HUES64 (cell line): ENCODE measurements at regions not wholly inside any gene's neighbourhood (a gene's known extent, or its start where the extent isn't known, plus 50 kb on each side); places are given as distances from the start of the nearest gene placed in this dataset.

ENCODE experiments used
- H3K27ac ChIP-seq: 2 replicates; pipeline ENCODE4 v1.7.0; 2013; ENCODE audit warnings: low read depth, low read length, inconsistent platforms
- H3K27me3 ChIP-seq: 2 replicates; pipeline ENCODE4 v1.6.1; 2013; ENCODE audit warnings: mild to moderate bottlenecking, low read length; ENCODE audit not compliant: insufficient read depth
- H3K36me3 ChIP-seq: 2 replicates; pipeline ENCODE4 v1.6.1; 2013; ENCODE audit warnings: mild to moderate bottlenecking, low read length; ENCODE audit not compliant: insufficient read depth
- H3K4me1 ChIP-seq: 2 replicates; pipeline ENCODE4 v1.6.1; 2013; ENCODE audit warnings: mild to moderate bottlenecking, low read length, moderate library complexity; ENCODE audit not compliant: insufficient read depth
- H3K4me3 ChIP-seq: 2 replicates; pipeline ENCODE4 v1.5.1; 2013; ENCODE audit warnings: mild to moderate bottlenecking, low read length, moderate library complexity
- H3K9ac ChIP-seq: 2 replicates; pipeline ENCODE4 v1.6.1; 2013; ENCODE audit warnings: mild to moderate bottlenecking, low read depth, low read length
- H3K9me3 ChIP-seq: 2 replicates; pipeline ENCODE4 v1.6.1; 2013; ENCODE audit warnings: low read depth, low read length; ENCODE audit not compliant: insufficient read depth
- WGBS: fragments of 150-250, 120-280 bp; methylation state at CpG from one replicate; pipeline ENCODE4 v1.1.7; 2013; ENCODE audit warnings: missing lambda C conversion rate; 5-methylcytosine and 5-hydroxymethylcytosine counted together

GRCh38 chr16:52386694-52387093, 160.2 kb downstream of the TOX3 start:
- Histone ChIP-seq H3K9ac (no peak overlapping the region), H3K36me3 (no peaks in the 10 kb centered on the region), H3K4me1 (peaks cover 18% of the 10 kb centered on the region), H3K27ac (no peak overlapping the region), H3K4me3 (no peak overlapping the region), H3K9me3 (no peaks in the 10 kb centered on the region), H3K27me3 (no peaks in the 10 kb centered on the region)
- 96% methylated on average over 1 of the region's 3 CpGs for WGBS

- Histone ChIP-seq H3K27me3 (no peaks in the 10 kb centered on the region), H3K36me3 (no peaks in the 10 kb centered on the region), H3K4me1 (peaks cover 18% of the 10 kb centered on the region), H3K9me3 (no peaks in the 10 kb centered on the region), H3K9ac (no peak overlapping the region), H3K4me3 (no peak overlapping the region), H3K27ac (no peak overlapping the region)
- WGBS, result 94% methylated on average over 2 of the region's 2 CpGs
Measured at GRCh38 chr16:52384378-52384777, 162.6 kb downstream of the TOX3 start.

GRCh38 chr16:52383640-52384292, 163.2 kb downstream of the TOX3 start:
- Histone ChIP-seq H3K27me3 (no peaks in the 10 kb centered on the region), H3K4me1 (peaks cover 18% of the 10 kb centered on the region), H3K36me3 (no peaks in the 10 kb centered on the region), H3K27ac (no peak overlapping the region), H3K9ac (no peak overlapping the region), H3K9me3 (no peaks in the 10 kb centered on the region), H3K4me3 (no peak overlapping the region)
- WGBS, result 78% methylated on average over 3 of the region's 3 CpGs

- H3K9me3 ChIP-seq, result no peaks in the 10 kb centered on the region
- H3K4me1 ChIP-seq, result peaks cover 18% of the 10 kb centered on the region
- H3K9ac ChIP-seq, result no peak overlapping the region
- H3K27me3 ChIP-seq, result no peaks in the 10 kb centered on the region
- WGBS, result 50% methylated on average over 3 of the region's 3 CpGs
- no peak overlapping the region for H3K27ac ChIP-seq
- no peak overlapping the region for H3K4me3 ChIP-seq
- no peaks in the 10 kb centered on the region for H3K36me3 ChIP-seq
Measured at GRCh38 chr16:52383119-52383518, 163.8 kb downstream of the TOX3 start.

GRCh38 chr16:52379551-52379950, 167.4 kb downstream of the TOX3 start:
- Histone ChIP-seq H3K4me3 (no peak overlapping the region), H3K9ac (no peak overlapping the region), H3K27me3 (no peaks in the 10 kb centered on the region), H3K27ac (no peak overlapping the region), H3K36me3 (no peaks in the 10 kb centered on the region), H3K4me1 (peaks cover 18% of the 10 kb centered on the region), H3K9me3 (no peaks in the 10 kb centered on the region)
- 91% methylated on average over 1 of the region's 1 CpG for WGBS

- 97% methylated on average over 9 of the region's 9 CpGs for WGBS
- Histone ChIP-seq H3K9ac (no peak overlapping the region), H3K4me3 (no peak overlapping the region), H3K27me3 (no peaks in the 10 kb centered on the region), H3K4me1 (no peaks in the 10 kb centered on the region), H3K36me3 (no peaks in the 10 kb centered on the region), H3K27ac (no peak overlapping the region), H3K9me3 (no peaks in the 10 kb centered on the region)
Measured at GRCh38 chr16:52376676-52377280, 170.2 kb downstream of the TOX3 start.

GRCh38 chr16:52372313-52372712, 174.6 kb downstream of the TOX3 start:
- H3K9me3 ChIP-seq, result no peaks in the 10 kb centered on the region
- H3K36me3 ChIP-seq, result no peaks in the 10 kb centered on the region
- H3K4me3 ChIP-seq, result no peak overlapping the region
- no peak overlapping the region for H3K9ac ChIP-seq
- no peaks in the 10 kb centered on the region for H3K27me3 ChIP-seq
- no peak overlapping the region for H3K27ac ChIP-seq
- no peaks in the 10 kb centered on the region for H3K4me1 ChIP-seq

- no peak overlapping the region for H3K27ac ChIP-seq
- no peaks in the 10 kb centered on the region for H3K36me3 ChIP-seq
- H3K4me1 ChIP-seq, result no peaks in the 10 kb centered on the region
- H3K27me3 ChIP-seq, result no peaks in the 10 kb centered on the region
- H3K4me3 ChIP-seq, result no peak overlapping the region
- WGBS, result 88% methylated on average over 4 of the region's 4 CpGs
- H3K9me3 ChIP-seq, result no peaks in the 10 kb centered on the region
- H3K9ac ChIP-seq, result no peak overlapping the region
Measured at GRCh38 chr16:52368859-52369258, 178.1 kb downstream of the TOX3 start.

GRCh38 chr16:52367821-52368220, 179.1 kb downstream of the TOX3 start:
- H3K4me3 ChIP-seq, result no peak overlapping the region
- 87% methylated on average over 2 of the region's 2 CpGs for WGBS
- no peak overlapping the region for H3K27ac ChIP-seq
- no peaks in the 10 kb centered on the region for H3K4me1 ChIP-seq
- H3K27me3 ChIP-seq, result no peaks in the 10 kb centered on the region
- no peaks in the 10 kb centered on the region for H3K9me3 ChIP-seq
- H3K36me3 ChIP-seq, result no peaks in the 10 kb centered on the region
- no peak overlapping the region for H3K9ac ChIP-seq

- H3K4me1 ChIP-seq, result no peaks in the 10 kb centered on the region
- H3K27ac ChIP-seq, result no peak overlapping the region
- no peak overlapping the region for H3K4me3 ChIP-seq
- WGBS, result no CpG with 5 or more reads among the region's 1 CpG
- no peak overlapping the region for H3K9ac ChIP-seq
- H3K36me3 ChIP-seq, result no peaks in the 10 kb centered on the region
- H3K9me3 ChIP-seq, result no peaks in the 10 kb centered on the region
- H3K27me3 ChIP-seq, result no peaks in the 10 kb centered on the region
Measured at GRCh38 chr16:52366983-52367382, 180.0 kb downstream of the TOX3 start.

GRCh38 chr16:52364500-52364899, 182.4 kb downstream of the TOX3 start:
- Histone ChIP-seq H3K36me3 (no peaks in the 10 kb centered on the region), H3K4me1 (no peaks in the 10 kb centered on the region), H3K9ac (no peak overlapping the region), H3K9me3 (no peaks in the 10 kb centered on the region), H3K4me3 (no peak overlapping the region), H3K27ac (no peak overlapping the region), H3K27me3 (no peaks in the 10 kb centered on the region)

GRCh38 chr16:52363082-52363481, 183.9 kb downstream of the TOX3 start:
- H3K27me3 ChIP-seq, result no peaks in the 10 kb centered on the region
- WGBS, result 100% methylated on average over 2 of the region's 4 CpGs

More at GRCh38 chr16:52363082-52363481, 183.9 kb downstream of the TOX3 start:
- H3K27ac ChIP-seq, result no peak overlapping the region
- H3K9me3 ChIP-seq, result 0 out of 2 replicates have a peak, but pooled peaks cover 5% of the 10 kb centered on the region
- H3K9ac ChIP-seq, result no peak overlapping the region
- no peaks in the 10 kb centered on the region for H3K4me1 ChIP-seq
- H3K4me3 ChIP-seq, result no peak overlapping the region
- H3K36me3 ChIP-seq, result no peaks in the 10 kb centered on the region
